GM23248 (cell line): ENCODE measurements at regions not wholly inside any gene's neighbourhood (a gene's known extent, or its start where the extent isn't known, plus 50 kb on each side); places are given as distances from the start of the nearest gene placed in this dataset.

Experiments
- EZH2 ChIP-seq: fragments of 200-600 bp; sonication (generic); IDR thresholded peaks from 2 replicates; pipeline ENCODE4 v1.6.1; 2018; ENCODE audit warnings: antibody characterized with exemption, mild to moderate bottlenecking; ENCODE audit not compliant: insufficient read depth, poor library complexity, severe bottlenecking
- EZH2phosphoT487 ChIP-seq: fragments of 200-600 bp; sonication (generic); IDR thresholded peaks from 2 replicates; pipeline ENCODE4 v1.6.1; 2018; ENCODE audit warnings: antibody characterized with exemption, moderate library complexity, mild to moderate bottlenecking, low read depth; ENCODE audit not compliant: insufficient read depth

DNA sequence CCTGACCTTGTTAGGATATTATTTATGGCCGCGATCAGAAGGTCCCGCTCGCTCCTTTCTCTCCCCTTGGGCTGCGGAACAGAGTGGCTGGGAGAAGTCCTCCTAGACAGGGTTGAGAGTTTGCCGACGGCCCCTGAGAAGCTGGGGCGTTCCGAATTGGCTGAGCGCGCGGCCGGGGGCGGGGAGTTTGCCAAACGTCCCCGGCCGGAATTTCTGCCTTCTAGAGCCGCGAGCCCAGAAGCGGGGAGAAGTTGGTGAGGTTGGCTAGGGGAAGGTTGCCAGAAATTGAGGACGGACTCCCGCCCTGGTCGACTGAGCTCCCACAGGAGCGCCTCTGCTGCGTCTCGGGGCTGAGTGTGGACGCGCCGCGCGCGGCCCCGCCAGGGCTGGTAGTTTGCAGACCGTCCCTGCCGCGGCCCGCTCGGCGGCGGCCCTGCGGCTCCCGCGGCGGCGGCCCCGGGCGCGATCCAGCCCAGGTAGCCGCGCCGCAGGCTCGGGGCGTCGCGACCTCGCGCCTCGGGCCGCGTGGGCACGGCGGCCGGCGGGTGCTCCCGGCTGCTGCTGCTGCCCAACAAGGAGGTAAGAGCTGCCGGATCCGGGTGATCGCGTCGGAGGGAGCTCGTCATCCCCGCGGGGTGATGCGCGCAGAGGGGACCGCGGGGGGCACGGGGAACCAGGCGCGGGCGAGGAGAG lies 134.0 kb upstream of the MGAT5 start:
- TF ChIP-seq EZH2 = no peak
- TF ChIP-seq EZH2phosphoT487 = no peak
